AG10803 (cell line): ENCODE measurements at regions not wholly inside any gene's neighbourhood (a gene's known extent, or its start where the extent isn't known, plus 50 kb on each side); places are given as distances from the start of the nearest gene placed in this dataset.

Experiments used
- DNase-seq: peaks from one replicate; pipeline ENCODE4 v3.0.0; 2010; ENCODE audit warnings: low read depth
- H3K4me3 ChIP-seq: 2 replicates; pipeline ENCODE4 v1.5.1; 2011; ENCODE audit warnings: mild to moderate bottlenecking, low read length, control low read depth
- CTCF ChIP-seq: conservative IDR thresholded peaks from 2 replicates; pipeline ENCODE4 v1.5.1; 2011; ENCODE audit warnings: mild to moderate bottlenecking, low read length, control low read depth, inconsistent platforms

- H3K4me3 ChIP-seq = no peak overlapping the region
- no peak for DNase-seq
- TF ChIP-seq CTCF = no peak
Observed at GRCh38 chr1:30337324-30337620, 386.1 kb downstream of the MATN1 start.

- no peak for DNase-seq
- TF ChIP-seq CTCF = no peak
- no peak overlapping the region for H3K4me3 ChIP-seq
Observed at GRCh38 chr1:30336550-30337323, 386.6 kb downstream of the MATN1 start.

- no peak overlapping the region for H3K4me3 ChIP-seq
- DNase-seq = no peak
- TF ChIP-seq CTCF = no peak
Observed at GRCh38 chr1:30335997-30336390, 387.4 kb downstream of the MATN1 start.

- H3K4me3 ChIP-seq = no peak overlapping the region
- no peak for DNase-seq
- no peak for TF ChIP-seq CTCF
Observed at GRCh38 chr1:30335389-30335996, 387.9 kb downstream of the MATN1 start.

- no peak overlapping the region for H3K4me3 ChIP-seq
- TF ChIP-seq CTCF = no peak
- no peak for DNase-seq
Observed at GRCh38 chr1:30334767-30335166, 388.6 kb downstream of the MATN1 start.

- no peak overlapping the region for H3K4me3 ChIP-seq
- TF ChIP-seq CTCF = no peak
- no peak for DNase-seq
Observed at GRCh38 chr1:30332116-30333094, 391.0 kb downstream of the MATN1 start.
